ENCODE measurements at regions not wholly inside any gene's neighbourhood (a gene's known extent, or its start where the extent isn't known, plus 50 kb on each side); places are given as distances from the start of the nearest gene placed in this dataset.

- intact Hi-C loops (cut with micrococcal nuclease), result no loop called here
- dilution Hi-C loops (cut with MboI; ENCODE audit: extremely low pct_ligation_motif_present, low sequenced_read_pairs), result no loop called here
- no peaks in the 10 kb centered on the region for H3K4me1 ChIP-seq (ENCODE audit: control insufficient read depth, extremely low read depth, insufficient read depth, low read length)
- FAIRE-seq (no peak), DNase-seq (ENCODE audit: low read depth, low spot score) (no peak)
- H3K9ac ChIP-seq (replicated peaks; ENCODE audit: extremely low read depth, insufficient read depth, low read length), result no peak overlapping the region
- no peak overlapping the region for H3K4me2 ChIP-seq (ENCODE audit: insufficient read depth, low read length)
- peaks cover 5% of the 10 kb centered on the region for H3K9me3 ChIP-seq (replicated peaks; ENCODE audit: control insufficient read depth, insufficient read depth, low read length)
- no peak overlapping the region for H2AFZ ChIP-seq (ENCODE audit: low read depth, low read length)
- CTCF ChIA-PET, result no interaction called here
- no peaks in the 10 kb centered on the region for H3K9me1 ChIP-seq (replicated peaks; ENCODE audit: control insufficient read depth, extremely low read depth, insufficient read depth, low read length)
- H3K27ac ChIP-seq (ENCODE audit: insufficient read depth, low read depth, low read length), result no peak overlapping the region
- H3K4me3 ChIP-seq (replicated peaks in 1 of 3; ENCODE audit: insufficient read depth in 1 of 3, low read depth in 1 of 3, low read length in 3 of 3), result no peak overlapping the region
- POLR2A ChIA-PET, result no interaction called here
- H3K79me2 ChIP-seq (ENCODE audit: control insufficient read depth, insufficient read depth, low read length), result no peaks in the 10 kb centered on the region
- H3K27me3 ChIP-seq (ENCODE audit: control insufficient read depth in 2 of 2, insufficient read depth in 2 of 2, low read length in 2 of 2), result no peaks in the 10 kb centered on the region
- H4K20me1 ChIP-seq (replicated peaks; ENCODE audit: control insufficient read depth, extremely low read depth, insufficient read depth, low read length), result no peaks in the 10 kb centered on the region
- H3K36me3 ChIP-seq (ENCODE audit: control insufficient read depth in 2 of 2, extremely low read depth in 1 of 2, insufficient read depth in 2 of 2, low read length in 2 of 2), result no peaks in the 10 kb centered on the region
- no TSS peak for BruUV-seq (replicated peaks)
- no peak for TF ChIP-seq FOS (IDR thresholded peaks at IDR 0.05; ENCODE audit: borderline replicate concordance, insufficient read depth, low read length)
- TF ChIP-seq JUN (IDR thresholded peaks at IDR 0.05; ENCODE audit: borderline replicate concordance, insufficient read depth, insufficient read length, low read depth), result no peak
- no peak for TF ChIP-seq GATA2 (IDR thresholded peaks at IDR 0.05; ENCODE audit: insufficient read depth, insufficient read length, low read depth, low read length)
- no peak for TF ChIP-seq POLR2A (IDR thresholded peaks at IDR 0.05; ENCODE audit: low read depth, low read length)
- no peak for TF ChIP-seq CTCF (IDR thresholded peaks at IDR 0.05; ENCODE audit: extremely low read depth in 1 of 2, insufficient read depth in 1 of 2, low read depth in 1 of 2, low read length in 2 of 2)
- TF ChIP-seq MYC (IDR thresholded peaks at IDR 0.05; ENCODE audit: low read depth, low read length), result no peak
- no peak for TF ChIP-seq MAX (IDR thresholded peaks at IDR 0.05; ENCODE audit: insufficient read depth, insufficient read length)
- TF ChIP-seq EZH2 (IDR thresholded peaks at IDR 0.05; ENCODE audit: borderline replicate concordance, low read depth, low read length, severe bottlenecking), result no peak
- TF ChIP-seq POLR2AphosphoS5 (IDR thresholded peaks at IDR 0.05; ENCODE audit: insufficient read depth, low read depth, low read length), result no peak
Observed at GRCh38 chr5:4081059-4081458, 485.4 kb downstream of the IRX1 start.
